Activated CD4-positive, alpha-beta memory T cell treated with anti-CD3 and anti-CD28 coated beads for 36 hours (primary cell): ENCODE measurements at regions not wholly inside any gene's neighbourhood (a gene's known extent, or its start where the extent isn't known, plus 50 kb on each side); places are given as distances from the start of the nearest gene placed in this dataset.
"Not testable (repeated sequence)": the region's sequence is repeated elsewhere in the genome, so short reads cannot be mapped to it uniquely, and the experiment has no call there.

Experiments
- CTCF ChIA-PET: fragments of 350-600 bp; sonication (Branson Sonifier 250); formaldehyde crosslinking; loops from one replicate; lab custom pipeline; 2021; ENCODE audit warnings: antibody characterized with exemption, inconsistent platforms; lab: Charles Lee
- POLR2A ChIA-PET: fragments of 350-600 bp; sonication (Branson Sonifier 250); formaldehyde crosslinking; loops from one replicate; lab custom pipeline; 2021; ENCODE audit warnings: antibody characterized with exemption; lab: Charles Lee
- DNase-seq: peaks from one replicate; pipeline ENCODE4 v3.0.0-alpha.2; 2020
- H3K27ac Mint-ChIP-seq: one replicate; pipeline ENCODE4 v1.8.0; 2021; ENCODE audit warnings: mixed read lengths
- H3K27me3 Mint-ChIP-seq: one replicate; pipeline ENCODE4 v1.8.0; 2021; ENCODE audit warnings: mixed read lengths
- H3K36me3 Mint-ChIP-seq: one replicate; pipeline ENCODE4 v1.8.0; 2021; ENCODE audit warnings: mixed read lengths
- H3K4me1 Mint-ChIP-seq: one replicate; pipeline ENCODE4 v1.8.0; 2021; ENCODE audit warnings: low read depth, mixed read lengths
- H3K4me3 Mint-ChIP-seq: one replicate; pipeline ENCODE4 v1.8.0; 2021; ENCODE audit warnings: mild to moderate bottlenecking, mixed read lengths
- H3K9me3 Mint-ChIP-seq: one replicate; pipeline ENCODE4 v1.8.0; 2021; ENCODE audit warnings: mixed read lengths
- intact Hi-C: fragments of 100-400 bp; cut with micrococcal nuclease; formaldehyde crosslinking; loops from one replicate; pipeline ENCODE4 v1.15.1; 2023

GRCh38 chr13:54591540-54591939 lies 1562.9 kb downstream of the OLFM4 start:
- Mint-ChIP-seq H3K4me3 (no peak overlapping the region), H3K4me1 (no peaks in the 10 kb centered on the region), H3K27ac (no peak overlapping the region), H3K36me3 (no peaks in the 10 kb centered on the region), H3K9me3 (peaks cover 5% of the 10 kb centered on the region), H3K27me3 (no peaks in the 10 kb centered on the region)
- CTCF ChIA-PET, result no interaction called here
- POLR2A ChIA-PET, result no interaction called here
- intact Hi-C loops, result no loop called here
- DNase-seq, result no peak

GRCh38 chr13:54592201-54592600 lies 1563.6 kb downstream of the OLFM4 start:
- DNase-seq, result no peak
- H3K4me1 Mint-ChIP-seq, result no peaks in the 10 kb centered on the region
- intact Hi-C loops, result no loop called here
- no peaks in the 10 kb centered on the region for H3K27me3 Mint-ChIP-seq
- no peak overlapping the region for H3K4me3 Mint-ChIP-seq
- no peak overlapping the region for H3K27ac Mint-ChIP-seq
- POLR2A ChIA-PET, result no interaction called here
- peaks cover 6% of the 10 kb centered on the region for H3K9me3 Mint-ChIP-seq
- CTCF ChIA-PET, result no interaction called here
- H3K36me3 Mint-ChIP-seq, result no peaks in the 10 kb centered on the region

DNA sequence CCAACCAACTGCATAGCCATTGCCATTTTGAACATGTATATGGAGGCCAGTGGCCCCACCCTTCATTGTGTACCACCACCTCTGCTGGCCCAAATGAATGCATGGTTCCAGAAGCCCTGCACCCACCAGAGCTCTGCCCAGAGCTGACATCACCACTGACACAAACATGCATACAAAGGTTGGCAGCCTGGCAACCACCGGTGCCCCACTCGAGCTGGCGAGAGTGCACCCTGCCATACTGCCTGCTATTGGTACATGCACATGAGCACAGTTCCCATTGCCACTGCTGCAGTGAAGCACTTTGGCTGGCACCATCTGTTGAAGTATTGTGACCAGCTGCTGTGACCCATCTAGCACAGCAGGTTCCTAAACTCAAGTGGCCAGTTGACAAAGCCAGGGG lies 1564.9 kb downstream of the OLFM4 start:
- Mint-ChIP-seq H3K4me1 (no peaks in the 10 kb centered on the region), H3K4me3 (no peak overlapping the region), H3K27ac (no peak overlapping the region), H3K27me3 (no peaks in the 10 kb centered on the region), H3K9me3 (peaks cover 12% of the 10 kb centered on the region), H3K36me3 (no peaks in the 10 kb centered on the region)
- CTCF ChIA-PET, result no interaction called here
- DNase-seq, result no peak
- POLR2A ChIA-PET, result no interaction called here
- intact Hi-C loops, result no loop called here

DNA sequence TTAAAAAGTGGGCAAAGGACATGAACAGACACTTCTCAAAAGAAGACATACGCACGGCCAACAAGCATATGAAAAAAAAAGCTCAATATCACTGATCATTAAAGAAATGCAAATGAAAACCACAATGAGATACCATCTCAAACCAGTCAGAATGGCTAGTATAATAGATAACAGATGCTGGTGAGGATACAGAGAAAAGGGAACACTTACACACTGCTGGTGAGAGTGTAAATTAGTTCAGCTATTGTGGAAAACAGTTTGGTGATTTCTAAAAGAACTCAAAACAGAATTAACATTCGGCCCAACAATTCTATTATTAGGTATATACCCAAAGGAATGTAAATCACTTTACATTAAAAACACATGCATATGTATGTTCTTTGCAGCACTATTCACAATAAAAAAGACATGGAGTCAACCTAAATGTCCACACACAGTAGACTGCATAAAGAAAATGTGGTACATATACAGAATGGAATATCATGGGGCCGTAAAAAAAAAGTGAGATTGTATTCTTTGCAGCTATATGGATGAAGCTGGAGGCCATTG lies 1569.0 kb downstream of the OLFM4 start:
- ChIA-PET CTCF (no interaction called here), POLR2A (no interaction called here)
- intact Hi-C loops, result no loop called here
- Mint-ChIP-seq H3K9me3 (peaks cover 20% of the 10 kb centered on the region), H3K27me3 (no peaks in the 10 kb centered on the region), H3K36me3 (no peaks in the 10 kb centered on the region), H3K4me1 (no peaks in the 10 kb centered on the region), H3K4me3 (no peak overlapping the region), H3K27ac (no peak overlapping the region)
- DNase-seq, result no peak

GRCh38 chr13:54599413-54599812 lies 1570.8 kb downstream of the OLFM4 start:
- DNase-seq, result no peak
- ChIA-PET CTCF (no interaction called here), POLR2A (no interaction called here)
- Mint-ChIP-seq H3K4me3 (no peak overlapping the region), H3K27ac (no peak overlapping the region), H3K4me1 (no peaks in the 10 kb centered on the region), H3K27me3 (no peaks in the 10 kb centered on the region), H3K9me3 (peaks cover 20% of the 10 kb centered on the region), H3K36me3 (no peaks in the 10 kb centered on the region)
- intact Hi-C loops, result no loop called here

DNA sequence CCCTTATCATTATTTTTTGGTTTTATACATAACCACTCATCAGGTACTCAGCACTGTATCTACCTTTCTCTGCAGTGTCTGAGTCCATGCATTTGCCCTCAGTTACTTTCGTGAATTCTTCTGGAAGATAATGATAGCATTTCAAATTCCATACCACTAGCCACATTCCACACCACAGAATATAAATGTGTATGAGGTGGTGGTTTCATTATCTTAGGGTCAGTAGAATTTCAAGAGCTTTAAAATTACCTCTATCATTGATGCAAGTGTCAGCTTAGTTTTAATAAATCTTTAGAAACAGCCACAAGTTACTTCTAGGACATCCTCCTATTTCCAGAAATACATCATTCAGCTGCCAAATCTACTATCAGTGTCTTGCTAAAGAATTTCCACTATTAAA lies 1578.3 kb downstream of the OLFM4 start:
- Mint-ChIP-seq H3K27ac (no peak overlapping the region), H3K36me3 (no peaks in the 10 kb centered on the region), H3K9me3 (peaks cover 6% of the 10 kb centered on the region), H3K27me3 (no peaks in the 10 kb centered on the region), H3K4me1 (no peaks in the 10 kb centered on the region), H3K4me3 (no peak overlapping the region)
- no peak for DNase-seq
- intact Hi-C loops, result no loop called here
- ChIA-PET CTCF (no interaction called here), POLR2A (no interaction called here)

- Mint-ChIP-seq H3K4me3 (no peak overlapping the region), H3K4me1 (no peaks in the 10 kb centered on the region), H3K27ac (no peak overlapping the region)
Observed at GRCh38 chr13:54607421-54607820, 1578.8 kb downstream of the OLFM4 start.

DNA sequence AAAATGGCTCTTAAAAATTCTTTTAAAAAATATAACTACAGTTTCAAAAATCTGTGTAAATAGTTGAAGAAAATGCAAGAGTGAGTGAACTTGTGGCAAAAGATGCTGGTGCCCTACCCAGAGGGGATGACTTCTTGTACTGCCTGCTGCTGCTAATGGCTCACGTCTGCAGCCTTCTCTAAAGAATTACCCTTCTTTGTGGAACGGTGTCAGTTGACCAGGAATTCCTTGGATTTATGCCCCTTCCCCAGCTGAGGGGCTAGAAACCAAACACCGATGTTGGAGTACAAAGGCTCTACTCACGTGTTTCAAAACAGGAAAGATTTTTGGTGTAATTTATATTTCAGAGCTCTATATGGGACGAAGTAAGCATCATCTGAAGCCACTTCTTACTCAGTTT lies 1582.8 kb downstream of the OLFM4 start:
- DNase-seq, result no peak
- Mint-ChIP-seq H3K4me3 (no peak overlapping the region), H3K4me1 (no peaks in the 10 kb centered on the region), H3K9me3 (peaks cover 3% of the 10 kb centered on the region), H3K36me3 (no peaks in the 10 kb centered on the region), H3K27ac (no peak overlapping the region), H3K27me3 (no peaks in the 10 kb centered on the region)
- POLR2A ChIA-PET, result no interaction called here
- intact Hi-C loops, result no loop called here
- CTCF ChIA-PET, result no interaction called here

More at GRCh38 chr13:54607421-54607820, 1578.8 kb downstream of the OLFM4 start:
- intact Hi-C loops, result no loop called here
- ChIA-PET POLR2A (no interaction called here), CTCF (interaction anchor here (0.6 kb wide), 1 partner anchor 28 kb away, joined by 4 read pairs; no protein-coding TSS in a partner anchor)
- DNase-seq, result no peak
- H3K9me3 Mint-ChIP-seq, result peaks cover 3% of the 10 kb centered on the region
- H3K27me3 Mint-ChIP-seq, result no peaks in the 10 kb centered on the region
- no peaks in the 10 kb centered on the region for H3K36me3 Mint-ChIP-seq

DNA sequence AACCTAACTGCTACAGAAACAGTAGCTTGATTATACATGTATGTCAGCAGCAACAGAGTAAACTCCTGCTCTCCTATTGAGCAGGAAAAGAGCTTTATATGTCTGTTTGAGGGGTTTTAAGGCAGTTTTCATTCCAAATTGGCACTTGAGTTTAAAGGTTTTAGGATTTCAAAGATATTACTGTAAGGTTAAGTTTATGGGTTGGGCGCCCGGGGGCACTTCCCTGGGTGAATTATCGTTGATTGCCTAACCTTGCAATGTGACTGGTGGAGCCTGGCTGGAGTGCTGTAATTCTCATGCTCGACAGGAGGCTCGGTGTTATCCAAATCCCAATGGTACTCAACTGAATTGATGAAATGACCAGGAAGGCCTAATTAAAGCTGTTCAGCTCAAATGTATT lies 1586.1 kb downstream of the OLFM4 start:
- H3K36me3 Mint-ChIP-seq, result no peaks in the 10 kb centered on the region
- intact Hi-C loops, result no loop called here
- ChIA-PET POLR2A (no interaction called here), CTCF (no interaction called here)
- no peaks in the 10 kb centered on the region for H3K27me3 Mint-ChIP-seq
- H3K9me3 Mint-ChIP-seq, result peaks cover 3% of the 10 kb centered on the region
- no peaks in the 10 kb centered on the region for H3K4me1 Mint-ChIP-seq
- H3K4me3 Mint-ChIP-seq, result no peak overlapping the region
- H3K27ac Mint-ChIP-seq, result no peak overlapping the region
- no peak for DNase-seq

DNA sequence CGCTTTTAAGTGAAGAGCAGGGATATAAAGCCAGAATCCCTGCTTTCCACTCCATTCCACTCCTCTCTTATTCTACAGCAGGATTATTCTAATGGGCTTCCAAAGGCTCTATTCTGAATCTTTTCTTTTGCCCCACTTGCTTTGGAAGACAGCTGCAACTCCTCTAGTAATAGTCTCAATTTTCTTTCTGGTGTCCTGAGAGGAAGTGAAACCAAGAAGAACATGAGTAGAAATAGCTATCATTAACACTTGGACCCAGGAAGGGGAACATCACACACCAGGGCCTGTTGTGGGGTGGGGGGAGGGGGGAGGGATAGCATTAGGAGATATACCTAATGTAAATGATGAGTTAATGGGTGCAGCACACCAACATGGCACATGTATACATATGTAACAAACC lies 1597.9 kb downstream of the OLFM4 start:
- H3K27me3 Mint-ChIP-seq, intact Hi-C loops, H3K27ac Mint-ChIP-seq, CTCF ChIA-PET, H3K4me1 Mint-ChIP-seq, POLR2A ChIA-PET, H3K9me3 Mint-ChIP-seq, H3K36me3 Mint-ChIP-seq, H3K4me3 Mint-ChIP-seq, DNase-seq: not testable (repeated sequence)

DNA sequence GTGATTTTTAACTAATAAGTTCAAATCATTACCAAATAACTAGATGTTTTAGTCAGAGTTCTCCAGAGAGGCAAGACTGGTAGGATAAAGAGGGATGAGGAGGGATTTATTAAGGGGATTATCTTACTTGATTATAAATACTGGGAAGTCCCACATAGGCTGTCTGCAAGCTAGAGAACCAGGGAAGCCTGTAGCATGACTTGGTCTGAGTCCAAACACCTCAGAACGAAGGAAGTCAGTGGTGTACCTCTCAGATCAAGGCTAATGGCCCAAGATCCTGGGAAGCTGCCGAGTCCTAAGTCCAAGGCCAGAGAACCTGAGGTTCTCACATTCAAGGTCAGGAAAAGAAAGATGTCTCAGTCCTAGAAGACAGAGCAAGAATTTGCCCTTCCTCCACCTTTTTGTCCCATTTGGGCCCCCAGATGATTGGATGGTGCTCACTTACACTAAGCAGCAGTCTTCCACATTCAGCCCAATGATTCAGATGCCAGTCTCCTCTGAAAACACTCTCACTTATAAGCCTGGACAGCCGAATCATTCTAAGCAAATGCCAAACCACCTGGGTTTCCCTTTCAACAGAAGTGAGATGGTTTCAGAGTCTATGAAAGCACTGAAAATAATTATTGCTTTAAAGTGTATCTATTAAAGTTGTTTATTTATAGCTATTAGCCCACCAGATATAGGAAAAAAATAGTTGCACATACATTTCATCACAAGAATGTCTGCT lies 1599.2 kb downstream of the OLFM4 start:
- DNase-seq, result no peak
- H3K4me3 Mint-ChIP-seq, result no peak overlapping the region
- H3K4me1 Mint-ChIP-seq, result no peaks in the 10 kb centered on the region
- ChIA-PET CTCF (no interaction called here), POLR2A (no interaction called here)
- no peak overlapping the region for H3K27ac Mint-ChIP-seq
- intact Hi-C loops, result no loop called here
- H3K36me3 Mint-ChIP-seq, result no peaks in the 10 kb centered on the region
- no peaks in the 10 kb centered on the region for H3K27me3 Mint-ChIP-seq
- no peaks in the 10 kb centered on the region for H3K9me3 Mint-ChIP-seq

DNA sequence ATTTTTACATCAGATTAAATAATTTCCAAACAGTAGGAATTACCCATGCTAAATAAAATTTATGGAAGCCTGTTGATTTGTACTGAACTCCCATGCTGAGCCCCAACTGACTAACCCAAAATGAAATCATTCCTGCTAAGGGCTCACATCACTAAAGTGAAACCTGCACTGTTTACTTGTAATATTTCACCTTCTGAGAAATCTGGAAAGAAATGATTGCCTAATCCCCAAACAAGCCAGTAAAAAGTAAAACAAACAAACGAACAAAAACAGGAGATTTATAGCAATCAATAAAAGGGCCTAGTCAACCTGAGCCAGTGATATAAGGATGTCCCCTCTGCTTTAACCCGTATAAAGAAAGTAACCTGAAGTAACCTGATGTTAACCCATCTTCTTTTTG lies 1599.8 kb downstream of the OLFM4 start:
- Mint-ChIP-seq H3K4me3 (no peak overlapping the region), H3K27ac (no peak overlapping the region), H3K9me3 (no peaks in the 10 kb centered on the region), H3K36me3 (no peaks in the 10 kb centered on the region), H3K4me1 (no peaks in the 10 kb centered on the region), H3K27me3 (no peaks in the 10 kb centered on the region)
- CTCF ChIA-PET, result no interaction called here
- DNase-seq, result no peak
- POLR2A ChIA-PET, result no interaction called here
- intact Hi-C loops, result no loop called here

- CTCF ChIA-PET, result interaction anchor here (0.7 kb wide), 1 partner anchor 884 kb away, joined by 3 read pairs; no protein-coding TSS in a partner anchor
Observed at GRCh38 chr13:54633456-54633855, 1604.8 kb downstream of the OLFM4 start.

More at GRCh38 chr13:54633456-54633855, 1604.8 kb downstream of the OLFM4 start:
- H3K9me3 Mint-ChIP-seq, result no peaks in the 10 kb centered on the region
- no peaks in the 10 kb centered on the region for H3K27me3 Mint-ChIP-seq
- no peak overlapping the region for H3K4me3 Mint-ChIP-seq
- POLR2A ChIA-PET, result no interaction called here
- no peak overlapping the region for H3K27ac Mint-ChIP-seq
- intact Hi-C loops, result no loop called here
- H3K36me3 Mint-ChIP-seq, result no peaks in the 10 kb centered on the region
- no peak for DNase-seq
- H3K4me1 Mint-ChIP-seq, result no peaks in the 10 kb centered on the region
